ENCODE measurements at regions not wholly inside any gene's neighbourhood (a gene's known extent, or its start where the extent isn't known, plus 50 kb on each side); places are given as distances from the start of the nearest gene placed in this dataset.

DNA sequence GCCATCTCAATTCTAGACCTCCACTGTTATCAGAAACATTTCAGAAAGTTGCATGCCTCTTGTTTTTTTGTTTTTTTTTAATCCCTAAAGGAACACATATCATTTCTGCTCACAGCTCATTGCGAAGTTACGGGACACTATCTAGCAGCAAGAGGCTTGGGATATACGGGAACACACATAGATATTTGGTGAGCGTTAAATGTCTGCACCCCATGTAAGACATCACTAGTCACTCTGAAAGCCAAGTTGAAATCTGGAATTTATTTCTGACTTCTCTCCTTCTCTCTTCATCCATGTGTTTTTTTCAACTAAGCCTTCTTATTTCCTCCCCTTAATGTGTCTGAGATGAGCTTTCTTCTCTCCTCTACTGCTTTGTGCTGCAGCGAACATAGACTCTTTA, 683.7 kb downstream of the PDHA2 start:
- no peak for FAIRE-seq

DNA sequence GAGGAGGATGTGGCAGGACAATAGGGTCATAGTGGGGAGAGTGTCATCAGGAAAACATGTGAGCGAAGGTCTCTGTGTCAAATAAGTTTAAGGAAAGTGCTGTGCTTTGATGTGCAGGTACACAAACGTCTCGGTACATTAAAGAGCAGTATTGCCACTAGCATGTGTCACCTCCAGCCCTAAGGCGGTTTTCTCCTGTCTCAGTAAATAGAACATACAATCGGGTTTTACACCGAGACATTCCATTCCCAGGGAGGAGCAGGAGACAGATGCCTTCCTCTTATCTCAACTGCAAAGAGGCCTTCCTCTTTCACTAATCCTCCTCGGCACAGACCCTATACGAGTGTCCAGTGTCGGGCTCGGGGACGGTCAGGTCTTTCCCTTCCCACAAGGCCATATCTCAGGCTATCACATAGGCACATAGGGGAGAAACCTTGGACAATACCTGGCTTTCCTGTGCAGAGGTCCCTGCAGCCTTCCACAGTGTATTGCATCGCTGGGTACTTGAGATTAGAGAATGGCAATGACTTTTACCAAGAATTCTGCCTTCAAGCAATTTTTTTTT, 684.5 kb downstream of the PDHA2 start:
- no peak for FAIRE-seq
- no peak for DNase-seq (ENCODE audit: low spot score)

More for the DNA sequence above, 683.7 kb downstream of the PDHA2 start:
- DNase-seq (ENCODE audit: low spot score) = no peak

DNA sequence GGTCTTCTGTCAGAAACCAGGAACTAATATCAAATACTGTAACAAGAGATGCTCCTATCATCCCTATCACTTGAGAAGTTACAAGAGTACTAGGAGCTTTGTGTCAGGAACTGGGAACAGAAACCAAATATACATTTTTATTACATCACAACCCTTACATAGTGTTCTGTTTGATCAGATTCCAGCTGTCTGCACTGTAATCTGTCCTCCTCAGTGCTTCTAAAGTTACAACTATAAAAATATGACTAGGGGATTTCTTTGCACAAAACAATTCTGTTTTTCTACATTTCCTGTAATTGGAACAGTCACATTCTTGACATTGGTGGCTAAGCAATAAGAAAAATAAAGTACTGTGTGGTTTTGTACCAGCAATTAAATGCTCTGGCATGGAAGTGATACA, 686.0 kb downstream of the PDHA2 start:
- DNase-seq (ENCODE audit: low spot score) = no peak
- no peak for FAIRE-seq

DNA sequence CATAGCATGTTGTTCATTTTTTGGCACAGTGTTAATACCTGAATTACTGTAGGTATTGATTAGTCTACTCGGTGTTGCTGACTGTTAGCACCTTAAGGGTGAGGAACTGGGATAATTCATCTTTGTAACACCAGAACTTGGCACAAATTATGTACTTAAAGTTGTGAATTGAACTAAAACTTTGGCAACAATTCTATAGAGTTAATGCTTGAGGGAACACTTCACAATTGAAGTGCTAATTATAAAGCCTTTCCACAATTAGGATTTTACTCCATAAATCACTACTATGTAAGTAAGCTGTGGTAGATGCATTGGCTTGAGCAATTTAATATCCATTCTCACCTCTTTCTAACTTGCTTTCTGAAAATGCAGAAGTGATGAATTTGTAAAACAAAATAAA, 686.7 kb downstream of the PDHA2 start:
- no peak for DNase-seq (ENCODE audit: low spot score)
- no peak for FAIRE-seq

DNA sequence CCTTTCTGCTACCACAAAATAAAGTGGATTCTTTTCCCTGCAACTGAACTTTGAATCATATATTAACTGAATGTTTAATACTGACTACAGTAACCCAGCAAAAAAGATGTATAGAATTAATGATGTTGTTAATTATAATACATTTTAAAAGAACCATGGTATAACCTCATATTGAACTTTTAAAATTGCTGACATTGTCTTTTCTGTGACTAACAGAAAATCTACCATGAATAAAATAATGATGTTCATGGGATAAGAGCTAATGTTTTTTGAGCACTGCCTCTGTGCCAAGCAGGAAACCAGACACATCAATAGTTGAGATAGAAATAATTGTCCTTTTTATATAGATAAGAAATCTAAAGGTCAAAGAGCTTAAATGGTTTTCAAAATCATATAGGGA, 691.9 kb downstream of the PDHA2 start:
- DNase-seq (ENCODE audit: low spot score) (no peak), FAIRE-seq (no peak)

DNA sequence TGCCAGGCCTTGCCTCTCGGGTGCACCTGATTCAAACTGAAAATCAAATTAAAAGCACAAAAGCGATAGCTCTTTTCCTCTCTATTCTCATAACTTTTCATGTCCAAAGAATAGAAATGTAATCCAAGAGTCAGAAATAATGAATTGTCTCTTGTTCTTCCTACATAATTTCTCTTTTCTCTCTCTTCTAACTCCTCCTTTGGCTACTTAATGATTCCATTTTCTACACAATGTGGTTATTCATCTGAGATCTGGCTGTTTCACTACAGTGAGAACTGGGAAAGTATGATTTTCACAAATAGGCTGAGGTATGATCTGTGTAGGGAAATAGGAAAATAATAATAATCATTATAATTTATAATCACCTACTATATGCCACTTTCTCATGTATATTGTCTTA, 703.5 kb downstream of the PDHA2 start:
- no peak for FAIRE-seq
- DNase-seq (ENCODE audit: low spot score) = no peak

DNA sequence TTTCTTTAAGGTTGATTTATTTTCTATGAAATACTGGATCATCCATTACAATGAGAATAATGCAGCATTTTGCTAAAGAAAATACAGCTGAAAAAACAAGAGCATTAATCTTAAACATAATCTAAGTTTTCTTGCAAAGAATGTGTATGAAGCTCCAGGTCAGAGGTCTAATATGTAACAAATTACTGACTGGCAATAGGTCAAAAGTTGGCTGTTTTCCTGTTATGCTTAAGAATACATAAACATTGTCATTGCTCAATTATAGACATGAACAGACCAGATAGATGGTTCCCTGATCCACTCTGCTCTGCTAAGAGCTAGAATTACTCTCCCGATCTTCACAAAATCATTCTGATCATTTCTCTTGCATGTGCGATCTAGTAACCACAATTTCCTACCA, 718.6 kb downstream of the PDHA2 start:
- DNase-seq (ENCODE audit: low spot score) (no peak), FAIRE-seq (no peak)

DNA sequence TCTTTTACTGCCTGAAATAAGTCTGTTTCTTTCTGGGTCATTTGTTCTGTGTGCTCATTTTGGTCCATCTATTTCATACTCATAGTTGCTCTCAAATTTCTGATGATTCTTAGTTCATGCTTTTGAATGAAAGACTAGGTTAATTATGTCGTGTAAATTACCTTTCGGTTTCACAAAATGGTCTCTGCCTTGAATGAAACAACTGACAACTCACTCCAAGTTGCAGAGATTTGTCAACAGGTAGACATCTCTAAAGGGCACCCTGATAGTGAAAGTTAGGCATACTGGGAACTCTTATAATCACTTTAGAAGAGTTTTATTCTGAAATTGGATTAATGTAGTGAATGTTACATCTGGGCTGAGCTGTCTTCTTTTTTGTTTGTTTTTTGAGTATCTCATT, 726.9 kb downstream of the PDHA2 start:
- FAIRE-seq (no peak), DNase-seq (ENCODE audit: low spot score) (no peak)

DNA sequence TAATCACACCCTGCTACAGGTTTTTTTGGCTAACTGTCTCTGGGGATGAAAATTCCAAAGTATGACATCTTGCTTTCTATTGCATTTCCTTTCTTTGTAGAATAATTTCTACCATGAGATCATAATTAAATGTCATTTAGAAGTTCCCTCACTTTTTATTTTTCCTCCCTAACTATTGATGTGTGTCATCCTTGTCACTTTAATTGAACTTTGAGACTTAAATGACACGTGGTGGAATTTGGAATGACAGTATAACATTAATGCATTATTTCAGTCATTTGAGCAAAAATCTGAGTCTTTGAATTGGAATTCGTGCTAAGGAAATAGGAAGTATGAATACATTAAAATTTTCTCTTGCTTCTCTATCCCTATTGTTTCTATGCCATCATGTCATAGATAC, 745.4 kb downstream of the PDHA2 start:
- DNase-seq (ENCODE audit: low spot score) (no peak), FAIRE-seq (no peak)

DNA sequence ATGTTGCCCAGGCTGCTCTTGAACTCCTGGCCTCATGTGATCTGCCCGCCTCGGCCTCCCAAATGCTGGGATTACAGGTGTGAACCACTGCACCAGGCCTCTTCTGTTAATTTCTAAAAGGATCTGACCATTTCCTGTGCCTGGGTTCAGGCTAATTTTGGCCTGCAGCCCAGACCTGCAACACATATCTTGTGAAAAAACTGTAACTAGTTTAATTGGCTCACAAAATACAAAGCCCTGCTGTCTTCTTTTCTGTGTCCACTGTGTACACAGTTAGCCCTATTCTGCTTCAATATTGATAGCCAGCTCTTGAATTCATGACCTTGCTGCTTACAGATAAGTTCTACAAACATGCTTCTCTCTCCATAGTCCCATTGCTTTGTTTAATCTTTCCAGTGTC, 753.5 kb downstream of the PDHA2 start:
- no peak for FAIRE-seq

DNA sequence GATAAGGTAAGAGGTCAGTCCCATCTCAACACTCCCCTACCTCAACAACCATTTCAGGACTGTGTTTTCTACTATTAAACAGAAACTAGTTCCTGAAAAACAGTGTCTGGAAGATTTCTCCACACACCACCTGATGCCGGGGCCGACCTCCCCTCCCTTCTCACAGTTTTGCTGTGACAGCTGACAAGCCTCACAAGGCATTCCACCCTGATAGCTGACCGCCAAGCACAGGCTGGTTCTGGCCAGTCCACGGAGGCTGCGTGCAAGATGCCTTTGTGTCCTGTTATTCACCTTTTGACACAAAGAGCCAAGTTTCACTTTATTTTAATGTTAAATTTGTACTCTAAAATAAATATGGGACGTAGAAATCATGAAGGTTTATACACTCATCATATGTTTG, 758.6 kb downstream of the PDHA2 start:
- DNase-seq (ENCODE audit: low spot score) (no peak), FAIRE-seq (no peak)

More for the DNA sequence above, 753.5 kb downstream of the PDHA2 start:
- DNase-seq (ENCODE audit: low spot score) = no peak

DNA sequence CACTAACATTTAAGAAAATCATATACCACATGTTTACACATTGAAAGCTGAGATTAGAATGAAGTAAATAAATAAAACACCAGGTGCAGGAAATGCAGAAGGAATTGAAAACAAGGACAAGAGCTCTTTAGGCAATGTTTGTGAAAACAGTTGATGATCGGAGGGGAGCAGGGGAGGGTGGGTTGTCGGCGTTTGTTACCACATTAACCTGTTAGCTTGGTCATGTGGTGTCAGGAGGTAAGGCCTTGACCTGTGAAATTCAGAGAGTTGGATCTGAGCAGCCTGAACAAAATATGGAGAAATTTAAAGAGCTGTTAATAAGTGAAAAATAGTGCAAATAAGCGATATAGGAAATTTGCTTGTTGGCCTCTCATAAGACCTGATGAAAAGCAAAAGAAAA, 759.9 kb downstream of the PDHA2 start:
- no peak for FAIRE-seq
- DNase-seq (ENCODE audit: low spot score) = no peak

DNA sequence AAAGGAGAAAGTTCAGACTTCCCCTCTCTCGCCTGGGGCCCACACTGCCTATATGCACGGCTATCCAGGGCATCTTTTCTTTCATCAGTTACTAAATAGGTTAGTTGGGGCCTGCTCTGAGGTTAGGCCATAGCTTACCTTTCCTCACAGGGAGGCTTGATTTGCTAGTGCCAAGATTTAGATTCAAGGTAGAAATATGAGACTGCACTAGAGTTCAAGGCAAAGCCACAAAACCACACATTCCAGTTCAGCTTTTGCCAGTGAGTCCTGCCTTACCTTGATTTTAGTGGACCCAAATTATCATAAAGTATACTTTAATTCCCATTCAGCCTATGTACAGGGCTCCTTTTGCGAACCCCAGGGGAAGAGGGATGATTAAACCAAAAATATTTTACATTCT, 762.8 kb downstream of the PDHA2 start:
- DNase-seq (ENCODE audit: low spot score) = no peak
- no peak for FAIRE-seq

DNA sequence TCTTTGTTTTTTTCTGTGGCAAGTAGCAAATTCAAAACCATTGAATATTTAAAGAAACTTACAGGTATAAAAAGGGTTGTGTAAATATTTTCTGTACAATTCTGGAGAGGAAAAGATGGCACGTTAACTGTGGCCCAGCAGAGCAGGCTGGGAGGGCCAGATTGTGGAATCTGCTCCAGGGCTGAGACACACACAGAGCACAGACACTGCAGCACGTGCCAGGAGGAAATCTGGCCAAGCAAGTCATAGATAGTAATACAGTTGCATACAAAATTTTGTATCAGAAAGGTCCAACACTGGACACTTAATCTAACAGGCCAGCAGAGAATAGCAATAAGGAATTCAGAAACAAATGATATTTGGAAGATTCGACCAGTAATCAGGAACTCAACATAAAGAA, 763.7 kb downstream of the PDHA2 start:
- no peak for DNase-seq (ENCODE audit: low spot score)
- no peak for FAIRE-seq

DNA sequence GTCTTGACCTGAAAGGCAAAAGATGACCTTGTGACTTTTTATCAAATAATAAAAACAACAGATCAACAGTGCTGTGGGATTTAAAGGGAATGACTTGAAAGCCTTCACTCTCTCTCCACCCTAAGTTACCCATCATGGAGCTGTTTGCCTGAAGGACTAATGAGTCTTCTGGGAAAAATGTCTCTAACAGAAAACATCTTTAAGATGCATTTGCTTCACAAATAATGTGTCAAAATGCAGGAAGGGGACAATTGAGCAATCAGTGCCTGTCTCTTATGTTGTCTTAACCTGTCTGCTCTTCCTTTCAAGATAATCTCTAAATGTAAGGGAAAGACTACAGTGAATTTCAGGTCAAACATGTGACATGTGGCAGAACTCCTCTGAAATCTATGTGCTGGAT, 766.6 kb downstream of the PDHA2 start:
- DNase-seq (ENCODE audit: low spot score) = no peak
- FAIRE-seq = no peak

DNA sequence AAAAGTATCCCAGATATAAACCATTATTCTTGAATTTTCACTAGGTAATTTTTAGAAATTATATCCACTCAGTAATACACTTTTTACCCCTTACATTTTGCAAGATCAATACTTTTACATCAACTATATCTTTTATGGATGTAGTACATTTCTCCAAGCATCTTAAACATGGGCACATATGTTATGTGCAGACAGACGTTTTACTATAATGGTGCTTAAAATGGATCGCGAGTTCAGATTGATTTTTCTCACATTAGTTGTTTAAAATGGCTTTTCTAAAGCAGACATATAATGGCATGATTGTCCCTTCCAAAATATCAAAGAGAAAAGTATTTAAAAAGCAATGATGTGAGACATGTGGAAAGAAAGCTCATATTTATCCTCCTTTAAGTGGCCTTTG, 786.1 kb downstream of the PDHA2 start:
- no peak for FAIRE-seq
- no peak for DNase-seq (ENCODE audit: low spot score)

DNA sequence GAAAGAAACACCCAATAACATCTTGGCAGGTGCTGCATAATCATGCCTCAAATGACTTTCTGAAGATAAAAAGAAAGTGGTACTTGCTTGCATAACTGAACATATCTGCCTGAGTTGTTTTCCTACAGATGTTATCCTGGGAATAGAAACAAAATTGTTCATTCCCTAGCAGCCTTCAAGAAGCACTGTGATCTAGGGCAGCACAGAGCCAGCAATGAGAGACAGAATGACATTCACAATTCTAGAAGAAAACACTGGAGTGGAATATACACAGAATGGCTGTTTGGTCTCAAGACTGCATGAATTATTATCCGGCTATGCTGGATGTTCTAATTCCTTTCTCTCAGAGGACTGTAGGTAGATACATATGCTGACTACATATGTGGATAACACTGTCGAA, 790.9 kb downstream of the PDHA2 start:
- FAIRE-seq = no peak
- no peak for DNase-seq (ENCODE audit: low spot score)

DNA sequence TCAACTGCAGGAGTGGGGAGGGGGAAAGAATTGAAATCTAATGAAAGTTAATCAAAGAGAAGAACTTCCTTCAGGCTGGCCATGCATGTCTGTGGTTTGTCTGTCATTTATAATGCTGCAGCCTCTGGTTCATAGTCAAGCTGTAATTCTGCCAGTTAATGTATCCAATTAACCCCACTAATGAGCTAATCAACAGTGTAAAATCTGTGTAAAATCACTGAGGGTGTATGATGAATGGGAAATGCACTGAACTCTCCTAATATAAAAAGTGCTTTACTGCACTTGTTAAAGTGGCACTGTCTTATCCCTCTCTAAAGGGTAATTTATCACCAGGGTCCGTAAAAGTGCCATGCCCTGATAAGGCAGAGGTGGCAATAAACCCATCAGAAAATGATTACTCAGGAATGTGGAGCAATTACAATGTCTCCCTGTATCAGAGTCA, 798.1 kb downstream of the PDHA2 start:
- FAIRE-seq (no peak), DNase-seq (ENCODE audit: low spot score) (no peak)

DNA sequence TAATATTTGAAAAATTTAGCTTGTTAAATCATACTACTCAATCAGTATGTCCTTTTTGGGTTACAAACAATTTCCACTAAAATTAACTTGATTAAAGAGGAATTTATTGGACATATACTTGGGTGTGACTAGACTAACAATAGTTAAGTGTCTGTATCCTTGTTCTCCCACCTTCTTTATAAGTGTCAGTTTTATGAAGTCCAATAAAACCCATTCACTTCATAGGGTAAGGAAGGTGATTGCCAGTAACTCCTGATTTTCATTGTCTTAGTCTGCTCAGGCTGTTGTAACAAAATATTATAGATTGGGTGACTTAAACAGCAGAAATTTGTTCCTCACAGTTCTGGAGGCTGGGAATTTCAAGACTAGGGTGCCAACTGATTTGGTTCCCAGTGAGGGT, 800.0 kb downstream of the PDHA2 start:
- no peak for FAIRE-seq
- no peak for DNase-seq (ENCODE audit: low spot score)

DNA sequence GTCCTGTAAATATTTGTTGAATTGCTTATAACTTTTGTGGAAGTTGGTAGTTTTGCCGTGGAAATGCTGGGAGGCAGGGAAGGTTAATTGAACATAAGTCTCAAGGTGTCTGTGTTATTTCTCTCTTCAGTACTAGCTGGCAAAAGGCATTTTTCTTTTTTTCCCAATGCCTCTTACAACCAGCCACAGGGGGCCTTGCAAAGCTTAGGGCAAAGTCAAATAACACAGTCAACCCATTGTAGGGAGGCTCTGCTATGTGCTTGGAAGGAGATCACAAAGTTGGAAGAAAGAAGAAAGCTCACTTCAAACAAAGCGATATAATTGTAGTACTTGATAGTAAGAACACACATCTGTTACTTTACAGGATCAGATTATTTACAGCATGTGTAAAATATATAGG, 802.6 kb downstream of the PDHA2 start:
- DNase-seq (ENCODE audit: low spot score) (no peak), FAIRE-seq (no peak)

DNA sequence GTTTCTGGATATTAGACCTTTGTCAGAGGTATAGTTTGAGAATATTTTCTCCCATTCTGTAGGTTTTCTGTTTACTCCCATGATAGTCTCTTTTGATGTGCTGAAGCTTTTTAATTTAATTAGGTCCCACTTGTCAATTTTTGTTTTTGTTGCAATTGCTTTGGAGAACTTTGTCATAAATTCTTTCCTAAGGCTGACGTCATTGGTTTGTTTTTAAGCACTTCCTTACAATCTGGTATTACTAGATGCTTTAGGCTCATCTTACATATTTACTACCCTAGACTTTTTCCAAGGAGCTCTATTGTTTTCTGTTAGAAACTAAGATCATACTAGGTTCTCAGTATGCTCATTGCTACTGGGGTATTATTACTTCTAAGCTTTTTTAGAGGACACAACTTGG, 806.3 kb downstream of the PDHA2 start:
- FAIRE-seq (no peak), DNase-seq (ENCODE audit: low spot score) (no peak)

DNA sequence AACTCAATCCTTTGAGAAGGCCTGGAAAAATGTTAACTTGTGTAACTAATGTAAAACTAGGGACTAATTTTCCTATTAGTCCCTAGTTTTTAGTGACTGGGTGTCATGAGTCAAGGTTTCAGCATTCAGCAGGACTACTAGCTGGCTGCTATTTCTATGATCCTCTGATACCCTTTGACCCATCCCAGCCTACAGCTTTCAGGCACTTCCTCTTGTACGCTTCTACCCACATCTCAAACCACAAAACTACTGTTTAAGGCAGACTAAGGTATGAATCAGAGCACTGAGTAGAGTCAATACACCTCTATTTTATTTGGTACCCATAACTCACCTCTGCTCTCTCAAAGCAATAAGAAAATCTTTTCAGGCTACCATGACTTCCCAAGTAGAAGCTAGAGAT, 809.6 kb downstream of the PDHA2 start:
- peak; percentile 91 for FAIRE-seq

DNA sequence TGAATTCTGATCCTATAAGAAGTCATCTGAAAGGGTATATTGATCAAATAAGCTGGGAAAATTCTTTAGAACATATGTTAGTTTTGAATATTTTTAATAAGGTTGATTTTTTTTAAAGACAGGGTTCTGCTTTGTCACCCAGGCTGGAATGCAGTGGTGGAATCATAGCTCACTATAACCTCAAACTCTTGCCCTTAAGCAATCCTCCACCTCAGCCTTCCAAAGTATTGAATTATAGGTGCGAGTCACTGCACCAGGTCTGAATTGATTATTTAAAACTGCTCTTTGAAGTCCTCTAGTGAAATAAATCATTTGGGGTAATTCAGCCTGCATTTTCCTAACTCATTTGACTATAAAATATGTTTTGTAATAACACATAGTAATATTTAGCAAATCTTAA, 812.3 kb downstream of the PDHA2 start:
- FAIRE-seq = no peak

More for the DNA sequence above, 809.6 kb downstream of the PDHA2 start:
- DNase-seq (ENCODE audit: low spot score) = peak; percentile 90

DNA sequence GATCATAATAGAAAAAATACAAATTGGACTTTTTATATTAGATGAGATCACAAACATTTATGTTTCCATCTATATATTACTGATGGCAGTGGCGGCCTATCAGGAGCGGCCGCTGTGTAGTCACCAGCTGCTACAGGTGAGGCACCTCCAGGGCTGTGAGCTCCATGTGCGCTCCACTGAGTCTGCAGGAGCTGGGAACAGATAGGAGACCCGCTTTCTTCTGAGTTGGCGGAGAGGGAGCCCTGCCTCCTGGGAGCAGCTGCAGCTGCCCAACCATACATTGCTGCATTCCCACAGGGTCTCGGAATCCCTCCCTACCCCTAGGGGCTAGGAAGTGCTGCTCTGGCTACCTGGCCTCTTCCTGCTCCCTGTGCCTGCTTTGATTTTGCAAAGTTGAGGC, 812.9 kb downstream of the PDHA2 start:
- FAIRE-seq = no peak
- no peak for DNase-seq (ENCODE audit: low spot score)

More for the DNA sequence above, 812.3 kb downstream of the PDHA2 start:
- no peak for DNase-seq (ENCODE audit: low spot score)

All from RCC 7860 (cell line).